ENCODE measurements at regions not wholly inside any gene's neighbourhood (a gene's known extent, or its start where the extent isn't known, plus 50 kb on each side); places are given as distances from the start of the nearest gene placed in this dataset.

- TF ChIP-seq, protein P1, sequence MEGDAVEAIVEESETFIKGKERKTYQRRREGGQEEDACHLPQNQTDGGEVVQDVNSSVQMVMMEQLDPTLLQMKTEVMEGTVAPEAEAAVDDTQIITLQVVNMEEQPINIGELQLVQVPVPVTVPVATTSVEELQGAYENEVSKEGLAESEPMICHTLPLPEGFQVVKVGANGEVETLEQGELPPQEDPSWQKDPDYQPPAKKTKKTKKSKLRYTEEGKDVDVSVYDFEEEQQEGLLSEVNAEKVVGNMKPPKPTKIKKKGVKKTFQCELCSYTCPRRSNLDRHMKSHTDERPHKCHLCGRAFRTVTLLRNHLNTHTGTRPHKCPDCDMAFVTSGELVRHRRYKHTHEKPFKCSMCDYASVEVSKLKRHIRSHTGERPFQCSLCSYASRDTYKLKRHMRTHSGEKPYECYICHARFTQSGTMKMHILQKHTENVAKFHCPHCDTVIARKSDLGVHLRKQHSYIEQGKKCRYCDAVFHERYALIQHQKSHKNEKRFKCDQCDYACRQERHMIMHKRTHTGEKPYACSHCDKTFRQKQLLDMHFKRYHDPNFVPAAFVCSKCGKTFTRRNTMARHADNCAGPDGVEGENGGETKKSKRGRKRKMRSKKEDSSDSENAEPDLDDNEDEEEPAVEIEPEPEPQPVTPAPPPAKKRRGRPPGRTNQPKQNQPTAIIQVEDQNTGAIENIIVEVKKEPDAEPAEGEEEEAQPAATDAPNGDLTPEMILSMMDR (IDR thresholded peaks at IDR 0.05): no peak
- TF ChIP-seq POLR2A (IDR thresholded peaks at IDR 0.05) (no peak), EP300 (IDR thresholded peaks at IDR 0.05) (no peak)
Observed at GRCh38 chr4:111984169-111984819, 161.0 kb upstream of the FAM241A start.
